ENCODE measurements at regions not wholly inside any gene's neighbourhood (a gene's known extent, or its start where the extent isn't known, plus 50 kb on each side); places are given as distances from the start of the nearest gene placed in this dataset.

DNA sequence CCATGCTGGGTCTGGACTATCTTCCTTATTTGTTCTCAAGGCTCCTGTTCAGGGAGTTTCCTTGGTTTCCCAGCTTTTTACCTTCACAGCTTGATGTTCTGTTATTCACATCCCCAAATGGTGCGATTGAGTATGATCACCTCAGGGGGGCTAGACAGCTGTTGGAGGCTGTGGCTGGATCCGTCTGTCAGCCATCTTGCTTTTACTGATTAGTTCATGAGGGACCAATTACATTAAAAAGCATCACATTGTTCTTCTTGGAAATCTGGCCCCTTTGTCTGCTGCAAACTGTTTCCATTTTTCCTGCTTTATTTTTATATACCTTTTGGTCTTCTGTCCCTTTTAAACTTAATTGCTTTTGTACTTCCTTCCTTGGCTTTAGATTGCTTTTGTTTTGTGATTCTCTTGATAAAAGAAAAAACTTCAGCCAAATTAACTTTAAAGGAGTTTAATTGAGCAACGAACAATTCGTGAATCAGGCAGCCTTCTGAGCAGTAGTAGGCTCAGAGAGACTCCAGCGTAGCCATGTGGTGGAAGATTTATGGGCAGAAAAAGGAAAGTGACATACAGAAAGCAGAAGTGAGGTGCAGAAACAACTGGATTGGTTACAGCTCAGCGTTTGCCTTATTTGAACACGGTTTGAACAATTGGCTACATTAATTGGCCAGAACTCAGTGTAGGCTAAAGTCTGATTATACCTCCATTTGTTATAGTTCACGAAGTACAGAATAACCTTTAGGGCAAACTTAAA lies 208.7 kb downstream of the AEBP2 start:
- H4K8ac ChIP-seq (ENCODE audit: low read depth, low read length) = no peak overlapping the region
- H3K4ac ChIP-seq (ENCODE audit: low read depth, low read length) = no peak overlapping the region
- no peak overlapping the region for H3K9ac ChIP-seq (ENCODE audit: low read length)
- no peaks in the 10 kb centered on the region for H3K4me1 ChIP-seq (ENCODE audit: control insufficient read depth in 1 of 2, insufficient read depth in 2 of 2, low read length in 2 of 2)
- H2AFZ ChIP-seq (ENCODE audit: insufficient read depth, low read length, poor library complexity) = no peak overlapping the region
- no peak overlapping the region for H3K4me3 ChIP-seq (ENCODE audit: low read depth, low read length)
- no peak overlapping the region for H2BK5ac ChIP-seq (ENCODE audit: low read depth, low read length, poor library complexity)
- H3K36me3 ChIP-seq (ENCODE audit: control insufficient read depth in 1 of 2, insufficient read depth in 2 of 2, low read length in 2 of 2) = no peaks in the 10 kb centered on the region
- H3K79me1 ChIP-seq (ENCODE audit: low read length) = no peaks in the 10 kb centered on the region
- H3K14ac ChIP-seq (ENCODE audit: low read length) = no peak overlapping the region
- WGBS (ENCODE audit: extremely low coverage, insufficient coverage, insufficient read length) = no CpG with 5 or more reads among the region's 8 CpGs
- no peak for DNase-seq
- no peak overlapping the region for H2BK120ac ChIP-seq (ENCODE audit: insufficient read depth, low read length, poor library complexity)
- H3K79me2 ChIP-seq (ENCODE audit: control insufficient read depth, insufficient read depth, low read length, poor library complexity) = no peaks in the 10 kb centered on the region
- no peak overlapping the region for H3K27ac ChIP-seq (ENCODE audit: low read depth, low read length)
- peaks cover 1% of the 10 kb centered on the region for H3K9me3 ChIP-seq (ENCODE audit: insufficient read depth, low read depth, low read length)
- H3K4me2 ChIP-seq (ENCODE audit: low read length) = no peak overlapping the region
- H2AK5ac ChIP-seq (ENCODE audit: low read length) = no peak overlapping the region
- no peak overlapping the region for H2BK12ac ChIP-seq (ENCODE audit: low read length)
- no peak overlapping the region for H4K12ac ChIP-seq (ENCODE audit: low read depth, low read length)
- no peak overlapping the region for H3K18ac ChIP-seq (ENCODE audit: low read length)
- no peak overlapping the region for H4K91ac ChIP-seq (ENCODE audit: low read depth, low read length)
- H3K23ac ChIP-seq (ENCODE audit: low read length) = no peak overlapping the region
- H3K27me3 ChIP-seq (ENCODE audit: insufficient read depth, low read length) = no peaks in the 10 kb centered on the region

DNA sequence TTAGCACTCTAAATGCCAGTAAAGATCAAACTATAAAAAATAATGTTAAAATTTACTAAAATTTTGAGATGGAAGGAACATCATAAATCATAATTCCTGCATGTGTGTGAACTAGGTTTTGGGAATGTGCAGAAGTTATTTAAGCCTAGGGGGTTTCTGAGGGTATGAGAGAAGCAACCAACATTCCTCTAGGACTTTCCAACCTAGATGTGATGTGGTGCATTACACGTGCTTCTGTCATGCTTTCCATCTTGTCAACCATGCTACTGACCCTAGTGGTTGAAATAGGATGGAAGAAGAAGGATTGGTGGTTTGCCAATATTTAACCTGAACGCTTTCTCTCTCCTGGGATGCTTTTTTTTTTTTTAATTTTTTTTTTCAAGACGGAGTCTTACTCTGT lies 209.3 kb downstream of the AEBP2 start:
- no peak overlapping the region for H3K23ac ChIP-seq (ENCODE audit: low read length)
- WGBS (ENCODE audit: extremely low coverage, insufficient coverage, insufficient read length) = no CpG with 5 or more reads among the region's 3 CpGs
- H3K4me3 ChIP-seq (ENCODE audit: low read depth, low read length) = no peak overlapping the region
- no peak overlapping the region for H3K4ac ChIP-seq (ENCODE audit: low read depth, low read length)
- DNase-seq = no peak
- no peak overlapping the region for H2BK12ac ChIP-seq (ENCODE audit: low read length)
- H2AFZ ChIP-seq (ENCODE audit: insufficient read depth, low read length, poor library complexity) = no peak overlapping the region
- H3K14ac ChIP-seq (ENCODE audit: low read length) = no peak overlapping the region
- no peaks in the 10 kb centered on the region for H3K79me1 ChIP-seq (ENCODE audit: low read length)
- H3K27ac ChIP-seq (ENCODE audit: low read depth, low read length) = no peak overlapping the region
- H3K9ac ChIP-seq (ENCODE audit: low read length) = no peak overlapping the region
- no peak overlapping the region for H2BK5ac ChIP-seq (ENCODE audit: low read depth, low read length, poor library complexity)
- no peak overlapping the region for H3K4me2 ChIP-seq (ENCODE audit: low read length)
- no peak overlapping the region for H4K91ac ChIP-seq (ENCODE audit: low read depth, low read length)
- H3K36me3 ChIP-seq (ENCODE audit: control insufficient read depth in 1 of 2, insufficient read depth in 2 of 2, low read length in 2 of 2) = no peaks in the 10 kb centered on the region
- H3K18ac ChIP-seq (ENCODE audit: low read length) = no peak overlapping the region
- H3K27me3 ChIP-seq (ENCODE audit: insufficient read depth, low read length) = no peaks in the 10 kb centered on the region
- no peaks in the 10 kb centered on the region for H3K79me2 ChIP-seq (ENCODE audit: control insufficient read depth, insufficient read depth, low read length, poor library complexity)
- H2AK5ac ChIP-seq (ENCODE audit: low read length) = no peak overlapping the region
- H4K12ac ChIP-seq (ENCODE audit: low read depth, low read length) = no peak overlapping the region
- H3K9me3 ChIP-seq (ENCODE audit: insufficient read depth, low read depth, low read length) = peaks cover 1% of the 10 kb centered on the region
- no peaks in the 10 kb centered on the region for H3K4me1 ChIP-seq (ENCODE audit: control insufficient read depth in 1 of 2, insufficient read depth in 2 of 2, low read length in 2 of 2)
- H4K8ac ChIP-seq (ENCODE audit: low read depth, low read length) = no peak overlapping the region
- H2BK120ac ChIP-seq (ENCODE audit: insufficient read depth, low read length, poor library complexity) = no peak overlapping the region

DNA sequence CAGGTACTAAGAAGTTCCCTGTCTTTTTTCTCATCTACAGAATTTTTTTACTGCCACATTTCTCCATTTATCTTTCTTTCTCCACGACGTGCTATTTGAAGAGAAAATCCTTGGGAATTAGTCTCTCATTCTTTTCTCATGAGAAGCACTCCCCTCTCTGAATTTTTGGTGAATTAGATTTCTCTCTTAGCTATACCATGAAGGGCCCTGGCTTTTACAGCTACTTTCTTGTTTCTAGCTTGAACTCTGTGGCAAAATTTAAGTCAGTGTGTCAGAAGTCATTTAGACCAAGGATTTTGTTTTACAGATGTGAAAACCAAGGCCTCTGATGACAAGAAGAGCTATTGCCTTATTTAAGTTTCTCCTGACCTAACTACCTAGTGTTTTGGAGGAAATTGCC lies 213.1 kb downstream of the AEBP2 start:
- H3K18ac ChIP-seq (ENCODE audit: low read length) = no peak overlapping the region
- no peak overlapping the region for H3K4me3 ChIP-seq (ENCODE audit: low read depth, low read length)
- H2AFZ ChIP-seq (ENCODE audit: insufficient read depth, low read length, poor library complexity) = no peak overlapping the region
- H3K4me2 ChIP-seq (ENCODE audit: low read length) = no peak overlapping the region
- no peak overlapping the region for H3K14ac ChIP-seq (ENCODE audit: low read length)
- no peak overlapping the region for H2BK5ac ChIP-seq (ENCODE audit: low read depth, low read length, poor library complexity)
- H4K91ac ChIP-seq (ENCODE audit: low read depth, low read length) = no peak overlapping the region
- no peak overlapping the region for H3K4ac ChIP-seq (ENCODE audit: low read depth, low read length)
- H3K27me3 ChIP-seq (ENCODE audit: insufficient read depth, low read length) = no peaks in the 10 kb centered on the region
- no peak overlapping the region for H3K27ac ChIP-seq (ENCODE audit: low read depth, low read length)
- H2AK5ac ChIP-seq (ENCODE audit: low read length) = no peak overlapping the region
- no peaks in the 10 kb centered on the region for H3K79me2 ChIP-seq (ENCODE audit: control insufficient read depth, insufficient read depth, low read length, poor library complexity)
- no peak overlapping the region for H4K8ac ChIP-seq (ENCODE audit: low read depth, low read length)
- no peaks in the 10 kb centered on the region for H3K4me1 ChIP-seq (ENCODE audit: control insufficient read depth in 1 of 2, insufficient read depth in 2 of 2, low read length in 2 of 2)
- H3K9me3 ChIP-seq (ENCODE audit: insufficient read depth, low read depth, low read length) = no peaks in the 10 kb centered on the region
- no peaks in the 10 kb centered on the region for H3K79me1 ChIP-seq (ENCODE audit: low read length)
- H2BK12ac ChIP-seq (ENCODE audit: low read length) = no peak overlapping the region
- H3K9ac ChIP-seq (ENCODE audit: low read length) = no peak overlapping the region
- no peaks in the 10 kb centered on the region for H3K36me3 ChIP-seq (ENCODE audit: control insufficient read depth in 1 of 2, insufficient read depth in 2 of 2, low read length in 2 of 2)
- H2BK120ac ChIP-seq (ENCODE audit: insufficient read depth, low read length, poor library complexity) = no peak overlapping the region
- no peak overlapping the region for H3K23ac ChIP-seq (ENCODE audit: low read length)
- WGBS (ENCODE audit: extremely low coverage, insufficient coverage, insufficient read length) = no CpG with 5 or more reads among the region's 2 CpGs
- no peak for DNase-seq
- H4K12ac ChIP-seq (ENCODE audit: low read depth, low read length) = no peak overlapping the region

DNA sequence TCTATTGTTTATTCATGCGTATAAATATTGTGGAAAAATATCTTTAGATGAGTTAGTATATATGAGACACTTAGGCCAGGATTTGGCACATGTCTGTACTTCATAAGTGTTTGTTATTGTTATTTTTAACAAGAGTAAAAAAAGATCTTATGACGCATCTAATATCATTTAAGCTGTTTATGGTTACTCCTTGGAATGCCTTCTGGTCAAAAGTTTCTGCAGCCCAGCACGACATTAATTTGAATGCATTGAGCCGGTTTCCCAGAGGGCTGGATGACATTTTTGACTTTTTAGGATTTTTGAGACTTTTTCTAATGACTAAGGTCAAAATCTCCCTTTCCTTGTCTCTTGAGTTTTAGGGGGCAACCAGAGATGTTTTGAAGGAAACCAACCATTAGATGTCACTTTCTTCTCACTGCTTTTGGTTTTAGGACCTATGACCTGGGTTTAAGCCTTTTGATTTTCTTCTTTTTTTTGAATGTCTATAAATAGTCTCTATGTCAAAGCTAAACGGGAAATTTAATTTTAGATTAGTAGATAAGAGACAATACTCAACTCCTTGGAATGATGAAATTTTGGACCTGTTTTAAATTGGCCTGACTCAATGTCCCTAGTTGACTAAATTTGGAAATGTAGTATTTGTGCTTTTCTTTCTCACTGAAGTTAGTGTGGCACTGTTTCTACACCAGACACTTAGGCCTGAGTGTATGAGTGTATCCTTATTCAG lies 215.5 kb downstream of the AEBP2 start:
- H3K4me3 ChIP-seq (ENCODE audit: low read depth, low read length) = no peak overlapping the region
- no peak overlapping the region for H3K9ac ChIP-seq (ENCODE audit: low read length)
- H3K27me3 ChIP-seq (ENCODE audit: insufficient read depth, low read length) = no peaks in the 10 kb centered on the region
- H3K36me3 ChIP-seq (ENCODE audit: control insufficient read depth in 1 of 2, insufficient read depth in 2 of 2, low read length in 2 of 2) = no peaks in the 10 kb centered on the region
- no peak overlapping the region for H3K4me2 ChIP-seq (ENCODE audit: low read length)
- no peak overlapping the region for H4K8ac ChIP-seq (ENCODE audit: low read depth, low read length)
- no peak overlapping the region for H3K27ac ChIP-seq (ENCODE audit: low read depth, low read length)
- H2BK12ac ChIP-seq (ENCODE audit: low read length) = no peak overlapping the region
- no CpG with 5 or more reads among the region's 5 CpGs for WGBS (ENCODE audit: extremely low coverage, insufficient coverage, insufficient read length)
- H4K12ac ChIP-seq (ENCODE audit: low read depth, low read length) = no peak overlapping the region
- no peak overlapping the region for H2BK5ac ChIP-seq (ENCODE audit: low read depth, low read length, poor library complexity)
- H3K79me2 ChIP-seq (ENCODE audit: control insufficient read depth, insufficient read depth, low read length, poor library complexity) = no peaks in the 10 kb centered on the region
- H2AFZ ChIP-seq (ENCODE audit: insufficient read depth, low read length, poor library complexity) = no peak overlapping the region
- H4K91ac ChIP-seq (ENCODE audit: low read depth, low read length) = no peak overlapping the region
- H3K18ac ChIP-seq (ENCODE audit: low read length) = no peak overlapping the region
- H3K4me1 ChIP-seq (ENCODE audit: control insufficient read depth in 1 of 2, insufficient read depth in 2 of 2, low read length in 2 of 2) = no peaks in the 10 kb centered on the region
- DNase-seq = no peak
- H3K9me3 ChIP-seq (ENCODE audit: insufficient read depth, low read depth, low read length) = no peaks in the 10 kb centered on the region
- no peak overlapping the region for H2AK5ac ChIP-seq (ENCODE audit: low read length)
- H2BK120ac ChIP-seq (ENCODE audit: insufficient read depth, low read length, poor library complexity) = no peak overlapping the region
- H3K23ac ChIP-seq (ENCODE audit: low read length) = no peak overlapping the region
- no peak overlapping the region for H3K14ac ChIP-seq (ENCODE audit: low read length)
- no peak overlapping the region for H3K4ac ChIP-seq (ENCODE audit: low read depth, low read length)
- H3K79me1 ChIP-seq (ENCODE audit: low read length) = no peaks in the 10 kb centered on the region
